GM12878 (cell line): ENCODE measurements at regions not wholly inside any gene's neighbourhood (a gene's known extent, or its start where the extent isn't known, plus 50 kb on each side); places are given as distances from the start of the nearest gene placed in this dataset.

ENCODE experiments used
- ATAC-seq: fragments of 200-7000 bp; cut with Tn5 transposase; 3 replicates; pipeline ENCODE4 v1.9.1; 2020; ENCODE audit warnings: mild to moderate bottlenecking, moderate library complexity
- BruUV-seq: library from RNA; stranded (reverse); fragments of 400-500 nt; replicated peaks from 2 replicates; lab custom pipeline; 2021; lab: Mats Ljungman, UMichigan
- CTCF ChIA-PET: fragments of 300-600 bp; sonication (Branson Sonifier 250); formaldehyde crosslinking; extraction: SDS; loops from one replicate; lab custom pipeline; 2021; ENCODE audit warnings: inconsistent platforms; lab: Yijun Ruan, JAX
- POLR2A ChIA-PET: fragments of 350-600 bp; formaldehyde crosslinking; extraction: SDS; loops from one replicate; lab custom pipeline; 2021; ENCODE audit warnings: inconsistent platforms; lab: Charles Lee
- RAD21 ChIA-PET: fragments of 300-600 bp; sonication (Branson Sonifier 250); formaldehyde crosslinking; loops from one replicate; lab custom pipeline; 2023; ENCODE audit warnings: antibody characterized with exemption; ENCODE audit not compliant: unreplicated experiment; lab: Charles Lee
- SMC1A ChIA-PET: fragments of 300-600 bp; sonication (Branson Sonifier 250); formaldehyde crosslinking; loops from one replicate; lab custom pipeline; 2023; ENCODE audit not compliant: unreplicated experiment, uncharacterized antibody; lab: Charles Lee
- DNase-seq: peaks from one replicate; pipeline ENCODE4 v3.0.0-alpha.2; 2011; ENCODE audit warnings: low read depth, low spot score
- FAIRE-seq: peaks from 3 replicates; lab custom pipeline; 2011; peaks lifted over from hg19 to GRCh38; lab: Jason Lieb, UNC
- H2AFZ ChIP-seq: 2 replicates; pipeline ENCODE4 v1.6.0; 2011; ENCODE audit warnings: low read depth, low read length, control low read depth; ENCODE audit not compliant: control insufficient read depth
- H3K27ac ChIP-seq: 2 replicates; pipeline ENCODE4 v1.5.1; 2011; ENCODE audit warnings: control low read depth; ENCODE audit not compliant: control insufficient read depth, insufficient read depth
- H3K27me3 ChIP-seq, 2 experiments: replicated peaks in 1 of 2; 2 replicates each; pipeline versions ENCODE4 v1.6.0 to v1.6.1; 2011; ENCODE audit warnings: low read length in 1 of 2; ENCODE audit not compliant: control insufficient read depth in 2 of 2, insufficient read depth in 2 of 2
- H3K36me3 ChIP-seq, 2 experiments: 2 replicates each; pipeline ENCODE4 v1.5.1; 2011; ENCODE audit warnings: low read length in 1 of 2; ENCODE audit not compliant: control insufficient read depth in 2 of 2, insufficient read depth in 2 of 2
- H3K4me1 ChIP-seq: 2 replicates; pipeline ENCODE4 v1.6.1; 2011; ENCODE audit warnings: mild to moderate bottlenecking, low read length, moderate library complexity, mixed read lengths; ENCODE audit not compliant: control insufficient read depth, insufficient read depth
- H3K4me2 ChIP-seq: 2 replicates; pipeline ENCODE4 v1.6.0; 2011; ENCODE audit warnings: control low read depth; ENCODE audit not compliant: control insufficient read depth, insufficient read depth
- H3K4me3 ChIP-seq: fragments of 200-600 bp; sonication (generic); 2 replicates; pipeline ENCODE4 v1.5.1; 2016
- H3K79me2 ChIP-seq: 2 replicates; pipeline ENCODE4 v1.6.0; 2011; ENCODE audit warnings: low read length; ENCODE audit not compliant: control insufficient read depth, insufficient read depth
- H3K9ac ChIP-seq: 2 replicates; pipeline ENCODE4 v1.8.0; 2011; ENCODE audit warnings: low read length, control low read depth, mixed read lengths; ENCODE audit not compliant: control insufficient read depth, insufficient read depth
- H3K9me3 ChIP-seq: replicated peaks from 3 replicates; pipeline ENCODE4 v1.5.1; 2011; ENCODE audit warnings: mild to moderate bottlenecking, low read length; ENCODE audit not compliant: control insufficient read depth, insufficient read depth
- H4K20me1 ChIP-seq: 2 replicates; pipeline ENCODE4 v1.6.0; 2011; ENCODE audit not compliant: control insufficient read depth, insufficient read depth
- BMI1 ChIP-seq: fragments of 450-650 bp; IDR thresholded peaks from 2 replicates; pipeline ENCODE4 v1.6.1; 2016; ENCODE audit warnings: mild to moderate bottlenecking, moderate library complexity, borderline replicate concordance
- CBX5 ChIP-seq: sonication (generic); IDR thresholded peaks from 2 replicates; pipeline ENCODE4 v1.6.1; 2016; ENCODE audit warnings: low read depth, moderate library complexity, mild to moderate bottlenecking, inconsistent platforms
- CHD2 ChIP-seq: IDR thresholded peaks from 2 replicates; pipeline ENCODE4 v1.6.1; 2011; ENCODE audit warnings: low read depth, low read length, improper control_type of control experiment, borderline replicate concordance
- CREM ChIP-seq: IDR thresholded peaks from 2 replicates; pipeline ENCODE4 v1.6.1; 2014; ENCODE audit warnings: antibody characterized with exemption, low read depth
- EED ChIP-seq: sonication (generic); IDR thresholded peaks from 2 replicates; pipeline ENCODE4 v1.6.1; 2016; ENCODE audit warnings: antibody characterized with exemption, low read depth
- EZH2 ChIP-seq: IDR thresholded peaks from 2 replicates; pipeline ENCODE4 v1.6.1; 2012; ENCODE audit warnings: low read depth, mild to moderate bottlenecking, control low read depth, inconsistent platforms, low read length, borderline replicate concordance; ENCODE audit not compliant: control insufficient read depth
- MAX ChIP-seq: IDR thresholded peaks from 2 replicates; pipeline ENCODE4 v1.6.1; 2012; ENCODE audit warnings: low read depth, low read length, improper control_type of control experiment
- NFYA ChIP-seq: IDR thresholded peaks from 2 replicates; pipeline ENCODE4 v1.6.1; 2011; ENCODE audit warnings: low read depth, mild to moderate bottlenecking, low read length, improper control_type of control experiment, borderline replicate concordance
- NRF1 ChIP-seq: conservative IDR thresholded peaks from 2 replicates; pipeline ENCODE4 v1.6.1; 2011; ENCODE audit warnings: mild to moderate bottlenecking, low read depth, low read length, improper control_type of control experiment
- RCOR1 ChIP-seq: conservative IDR thresholded peaks from 2 replicates; pipeline ENCODE4 v1.6.1; 2012; ENCODE audit warnings: low read depth, low read length, improper control_type of control experiment
- SMAD5 ChIP-seq: IDR thresholded peaks from 2 replicates; pipeline ENCODE4 v1.6.1; 2016; ENCODE audit warnings: antibody characterized with exemption, low read depth
- SPI1 ChIP-seq: IDR thresholded peaks from 2 replicates; pipeline ENCODE4 v1.6.1; 2011; ENCODE audit warnings: low read depth, mild to moderate bottlenecking, low read length, moderate library complexity, borderline replicate concordance; ENCODE audit not compliant: insufficient read depth
- SREBF2 ChIP-seq: IDR thresholded peaks from 2 replicates; pipeline ENCODE4 v1.6.1; 2012; ENCODE audit warnings: mild to moderate bottlenecking, low read length
- YBX1 ChIP-seq: fragments of 450-650 bp; IDR thresholded peaks from 2 replicates; pipeline ENCODE4 v1.6.1; 2016; ENCODE audit warnings: antibody characterized with exemption
- ZNF207 ChIP-seq: fragments of 450-650 bp; IDR thresholded peaks from 2 replicates; pipeline ENCODE4 v1.6.1; 2014; ENCODE audit warnings: antibody characterized with exemption, mild to moderate bottlenecking, borderline replicate concordance
- ZNF217 ChIP-seq: fragments of 450-650 bp; IDR thresholded peaks from 2 replicates; pipeline ENCODE4 v1.6.1; 2017; ENCODE audit warnings: antibody characterized with exemption, mild to moderate bottlenecking
- ZNF592 ChIP-seq: fragments of 450-650 bp; IDR thresholded peaks from 2 replicates; pipeline ENCODE4 v1.6.1; 2017; ENCODE audit warnings: mild to moderate bottlenecking, moderate library complexity
- WGBS: methylation state at CpG from one replicate; pipeline ENCODE4 v1.1.6; 2016; ENCODE audit warnings: low lambda C conversion rate; ENCODE audit not compliant: insufficient replicate concordance, insufficient coverage; ENCODE audit errors: missing lambda C conversion rate; 5-methylcytosine and 5-hydroxymethylcytosine counted together
- in situ Hi-C: fragments of 300-500 bp; cut with MboI; formaldehyde crosslinking; loops from 9 replicates; pipeline ENCODE4 v1.14.3; 2018; ENCODE audit warnings: mixed read lengths
- intact Hi-C: fragments of 100-400 bp; cut with micrococcal nuclease; formaldehyde crosslinking; loops from one replicate; pipeline ENCODE4 v1.14.2; 2022; ENCODE audit not compliant: unreplicated experiment

- no peak overlapping the region for H3K27ac ChIP-seq
- no peaks in the 10 kb centered on the region for H3K36me3 ChIP-seq
- H3K27me3 ChIP-seq, result no peaks in the 10 kb centered on the region
- H4K20me1 ChIP-seq, result no peaks in the 10 kb centered on the region
- POLR2A ChIA-PET, result no interaction called here
- H3K9ac ChIP-seq, result no peak overlapping the region
- in situ Hi-C loops (no loop called here), intact Hi-C loops (no loop called here)
- CTCF ChIA-PET, result interaction anchor here (2.5 kb wide), 1 partner anchor 30 kb away, joined by 7 read pairs; no protein-coding TSS in a partner anchor
- peaks cover 14% of the 10 kb centered on the region for H3K4me1 ChIP-seq
- H3K4me2 ChIP-seq, result no peak overlapping the region
- no peak for FAIRE-seq
- H3K4me3 ChIP-seq, result no peak overlapping the region
- peaks cover 14% of the 10 kb centered on the region for H3K9me3 ChIP-seq
- no peak overlapping the region for H2AFZ ChIP-seq
- H3K79me2 ChIP-seq, result no peaks in the 10 kb centered on the region
- TF ChIP-seq SMAD5 (no peak), SREBF2 (no peak), EZH2 (no peak), ZNF217 (no peak), YBX1 (no peak), MAX (no peak), CHD2 (no peak)
- 47% methylated on average over 10 of the region's 10 CpGs for WGBS
- RAD21 ChIA-PET, result no interaction called here
- no peak for DNase-seq
- ATAC-seq, result no peak
- no TSS peak for BruUV-seq
- SMC1A ChIA-PET, result no interaction called here
Observed at GRCh38 chr4:3376266-3376665, 65.5 kb upstream of the HGFAC start.

- Histone ChIP-seq H3K9ac (no peak overlapping the region), H3K79me2 (no peaks in the 10 kb centered on the region), H3K27ac (no peak overlapping the region), H3K9me3 (peaks cover 16% of the 10 kb centered on the region), H3K4me3 (no peak overlapping the region), H3K27me3 (no peaks in the 10 kb centered on the region), H3K4me1 (peaks cover 7% of the 10 kb centered on the region), H4K20me1 (no peaks in the 10 kb centered on the region), H3K36me3 (no peaks in the 10 kb centered on the region), H3K4me2 (no peak overlapping the region), H2AFZ (no peak overlapping the region)
- FAIRE-seq, result no peak
- no peak for DNase-seq
- CTCF ChIA-PET, result interaction anchor here (0.6 to 1.5 kb wide), 2 partner anchors 31 to 418 kb away, joined by 3 to 4 read pairs; no protein-coding TSS in a partner anchor
- SMC1A ChIA-PET, result no interaction called here
- POLR2A ChIA-PET, result no interaction called here
- WGBS, result 80% methylated on average over 6 of the region's 6 CpGs
- in situ Hi-C loops (no loop called here), intact Hi-C loops (no loop called here)
- no TSS peak for BruUV-seq
- RAD21 ChIA-PET, result no interaction called here
- ATAC-seq, result no peak
- TF ChIP-seq RCOR1 (no peak), CREM (no peak), BMI1 (no peak), NRF1 (no peak), EED (no peak), SPI1 (no peak), ZNF207 (no peak), NFYA (no peak), ZNF592 (no peak), CBX5 (no peak)
Observed at GRCh38 chr4:3377557-3377956, 64.2 kb upstream of the HGFAC start.
